Adrenal gland (tissue), 5 donors: ENCODE measurements at regions not wholly inside any gene's neighbourhood (a gene's known extent, or its start where the extent isn't known, plus 50 kb on each side); places are given as distances from the start of the nearest gene placed in this dataset.

Source experiments
- CTCF ChIP-seq, 6 experiments: fragments of 450-650 bp in 4 of 6; fragments of 200-600 bp in 2 of 6; sonication (generic) in 1 of 6; IDR thresholded peaks; 1 replicate in 5 of 6; 2 replicates in 1 of 6; pipeline versions ENCODE4 v1.5.1 to v1.8.0; 2016 to 2021; ENCODE audit warnings: antibody characterized with exemption in 6 of 6, mild to moderate bottlenecking in 2 of 6, moderate library complexity in 1 of 6
- POLR2A ChIP-seq, 2 donors: fragments of 450-650 bp; IDR thresholded peaks; one replicate each; pipeline ENCODE4 v1.6.1; 2017; ENCODE audit warnings: antibody characterized with exemption in 2 of 2, mild to moderate bottlenecking in 2 of 2, moderate library complexity in 1 of 2
- donor health status: DM: no; HTN: no; CAD: no.

DNA sequence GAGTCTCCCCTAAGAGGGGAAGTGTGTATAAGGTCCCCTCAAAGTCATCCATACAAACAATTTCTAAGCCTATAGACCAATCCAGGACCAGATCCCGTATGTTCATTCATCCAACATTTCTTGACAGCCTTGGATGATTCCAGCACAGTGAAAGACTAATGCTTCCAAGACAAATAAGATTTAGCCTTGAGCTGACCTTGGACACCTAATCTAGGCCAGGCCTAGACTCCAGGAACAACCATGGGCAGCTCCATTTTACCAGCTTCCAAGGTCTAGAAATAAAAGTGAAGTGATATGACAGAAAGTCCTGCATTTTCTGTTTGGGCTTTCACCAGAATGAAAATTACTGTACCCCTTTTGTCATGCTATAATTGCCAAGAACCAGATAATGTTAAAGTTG is 67.9 kb upstream of the BCL6 start:
- TF ChIP-seq CTCF (IDR thresholded peaks at IDR 0.05) (no peak), POLR2A (IDR thresholded peaks at IDR 0.05) (no peak)
